NCI-H1092 treated with DMSO at 0.1 percent for 48 hours (cell line): ENCODE measurements at regions not wholly inside any gene's neighbourhood (a gene's known extent, or its start where the extent isn't known, plus 50 kb on each side); places are given as distances from the start of the nearest gene placed in this dataset.
"Not testable (repeated sequence)": the region's sequence is repeated elsewhere in the genome, so short reads cannot be mapped to it uniquely, and the experiment has no call there.

Source experiments
- DNase-seq: peaks from one replicate; lab custom pipeline; 2025; lab: John Stamatoyannopoulos, UW

DNA sequence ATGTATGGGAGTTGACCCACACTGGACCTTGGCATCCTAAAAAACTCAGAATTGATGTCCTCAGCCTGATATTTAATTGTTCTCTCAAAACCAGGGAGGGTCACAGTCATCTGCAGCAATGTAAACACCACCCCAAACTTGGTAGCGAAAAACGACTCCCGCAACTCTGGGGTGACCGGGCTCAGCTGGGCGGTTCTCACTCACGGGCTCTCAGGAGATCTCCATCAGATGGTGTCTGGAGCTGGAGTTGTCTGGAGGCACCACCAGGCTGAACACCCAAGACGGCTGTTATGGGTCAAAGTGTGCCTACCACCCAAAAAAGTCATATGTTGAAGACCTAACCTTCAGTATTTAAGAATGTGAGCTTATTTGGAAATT, 50.9 kb upstream of the NXT1 start:
- DNase-seq = no peak

DNA sequence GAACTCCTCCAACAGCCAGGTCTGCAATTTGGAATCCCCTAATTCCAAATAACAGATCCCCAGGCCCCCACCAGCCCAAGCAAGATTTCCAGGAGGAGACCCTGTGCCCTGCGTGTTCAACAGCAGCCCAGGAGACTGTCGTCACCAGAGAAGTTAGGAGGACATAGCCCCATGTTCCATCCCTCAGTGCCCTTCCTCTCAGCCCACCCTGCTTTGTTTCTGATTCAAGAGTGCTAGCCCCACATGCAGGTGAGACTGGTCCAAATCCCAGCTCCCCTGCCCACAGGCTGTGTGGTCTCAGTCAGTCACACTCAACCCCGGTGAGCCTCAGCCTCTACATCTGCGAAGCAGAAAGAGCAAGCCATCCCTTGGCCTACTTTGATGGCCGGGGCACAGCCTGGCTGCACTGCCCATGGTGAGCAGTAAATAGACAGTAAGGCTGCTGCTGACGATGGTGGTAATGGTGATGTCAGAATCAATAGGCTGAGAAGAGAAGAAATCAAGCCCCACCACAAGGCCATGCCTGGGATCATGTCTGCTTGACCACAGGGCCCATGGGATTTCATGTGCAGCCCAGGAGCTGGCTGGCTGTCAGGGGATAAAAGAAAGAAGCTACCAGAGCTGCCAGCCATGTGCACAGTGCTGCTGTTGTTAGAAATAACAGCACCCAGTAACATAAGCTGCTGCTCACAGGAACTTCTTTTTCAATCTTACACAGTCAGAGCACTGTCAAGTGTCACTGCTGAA, 51.5 kb upstream of the NXT1 start:
- no peak for DNase-seq

DNA sequence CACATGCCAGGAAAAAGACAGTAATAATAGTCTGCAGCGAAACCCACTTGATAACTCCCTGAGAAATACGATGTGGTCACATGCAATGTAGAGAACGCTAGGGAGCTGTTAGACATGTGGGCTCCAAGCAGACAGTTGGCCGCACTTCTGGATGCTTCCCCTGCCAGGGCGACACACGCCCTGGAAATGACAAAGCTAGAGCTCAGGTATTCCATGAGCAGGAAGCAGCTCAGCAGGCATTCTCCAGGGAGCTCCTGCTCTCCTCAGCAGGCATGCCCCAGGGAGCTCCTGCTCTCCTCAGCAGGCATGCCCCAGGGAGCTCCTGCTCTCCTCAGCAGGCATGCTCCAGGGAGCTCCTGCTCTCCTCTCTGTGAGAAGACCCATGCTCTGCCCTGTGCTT, 52.4 kb upstream of the NXT1 start:
- no peak for DNase-seq

DNA sequence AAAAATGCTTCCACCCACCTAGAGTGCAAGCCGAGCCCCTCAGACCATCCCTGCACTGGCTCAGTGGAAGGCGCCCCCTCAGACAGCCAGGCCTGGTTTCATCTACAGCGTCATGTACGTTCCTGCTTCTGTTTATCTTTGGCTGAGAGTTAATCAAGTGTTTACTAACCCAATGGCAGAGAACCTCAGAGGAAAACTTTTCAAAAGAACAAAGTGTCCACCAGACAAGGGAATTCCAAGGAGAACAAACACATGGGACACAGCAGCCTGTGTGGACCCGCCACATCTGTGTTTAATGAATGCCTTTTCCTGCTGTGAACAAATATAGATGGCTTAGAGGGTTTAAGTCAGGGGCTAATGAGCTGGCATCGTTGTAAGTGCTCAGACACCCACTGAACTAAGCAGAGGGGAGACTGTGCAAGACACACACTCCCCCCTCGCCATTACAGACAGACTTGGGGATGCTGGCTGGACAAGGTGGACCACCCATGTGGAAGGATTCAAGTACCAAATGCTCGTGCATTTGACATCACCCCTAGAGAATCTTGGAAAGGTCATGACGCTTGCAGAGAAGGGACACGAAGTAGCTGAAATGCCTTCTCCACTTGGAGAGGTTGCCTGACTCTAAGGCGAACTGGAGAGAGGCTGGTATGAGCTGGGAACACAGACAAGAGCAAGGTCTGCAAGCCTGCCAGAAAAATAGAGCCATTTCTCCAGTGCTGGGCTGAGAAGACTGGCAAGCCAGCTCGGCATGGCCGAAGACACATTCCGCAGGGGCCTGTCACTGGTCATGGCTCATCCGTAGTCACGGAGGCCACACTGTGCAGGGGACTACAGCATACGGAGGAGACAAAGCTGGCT, 53.5 kb upstream of the NXT1 start:
- DNase-seq = no peak

DNA sequence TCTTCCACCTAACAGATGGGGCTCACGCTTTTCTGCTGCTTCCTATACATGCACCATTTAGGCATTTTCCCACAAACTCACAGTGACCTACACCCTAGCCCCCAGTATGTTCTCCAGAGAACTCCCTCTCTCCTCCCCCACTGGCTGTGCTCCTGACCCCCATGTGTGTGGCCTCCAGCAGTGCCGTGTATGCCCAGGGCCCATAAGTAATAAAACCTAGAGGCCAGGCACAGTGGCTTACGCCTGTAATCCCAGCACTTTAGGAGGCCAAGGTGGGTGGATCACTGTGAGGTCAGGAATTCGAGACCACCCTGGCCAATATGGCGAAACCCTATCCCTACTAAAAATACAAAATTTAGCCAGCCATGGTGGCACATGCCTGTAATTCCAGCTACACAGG, 54.7 kb upstream of the NXT1 start:
- DNase-seq = no peak

DNA sequence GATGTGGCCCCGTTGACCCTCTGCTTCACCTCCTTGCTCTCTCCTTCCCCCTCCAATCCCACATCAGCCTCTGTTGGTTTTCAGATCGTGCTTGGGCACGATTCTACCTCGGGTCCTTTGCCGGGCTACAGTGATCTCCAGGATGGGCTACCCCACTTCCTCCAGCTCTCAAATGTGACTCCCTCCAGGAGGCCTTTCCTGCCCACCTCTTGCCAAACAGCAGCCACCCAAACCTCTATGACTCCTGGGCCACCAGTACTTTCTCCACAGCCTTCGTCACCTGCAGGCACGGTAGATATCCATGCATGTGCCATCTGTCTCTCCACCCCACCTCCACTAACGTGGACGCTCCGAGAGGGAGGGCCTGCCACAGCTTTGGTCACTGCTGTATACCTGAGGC, 55.9 kb upstream of the NXT1 start:
- DNase-seq = no peak

DNA sequence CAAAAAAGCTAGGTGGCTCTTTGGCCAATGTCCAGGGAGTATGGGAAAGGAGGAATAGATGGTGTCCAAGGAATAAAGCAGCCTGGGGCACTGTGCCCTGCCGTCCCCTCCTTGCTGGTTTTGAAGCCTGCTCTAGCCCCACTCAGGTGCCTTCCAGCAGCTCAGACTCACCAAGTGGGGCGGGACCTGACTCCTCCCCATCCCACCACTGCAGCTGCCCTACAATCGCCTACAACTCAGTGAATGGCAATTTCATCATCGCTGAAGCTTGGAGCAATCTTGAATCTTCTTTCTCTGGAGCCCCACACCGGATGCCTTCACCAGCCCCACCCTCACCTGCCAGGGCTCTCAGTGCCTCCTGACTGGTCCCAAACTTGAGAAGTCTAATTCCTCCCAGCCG, 56.4 kb upstream of the NXT1 start:
- DNase-seq = no peak

DNA sequence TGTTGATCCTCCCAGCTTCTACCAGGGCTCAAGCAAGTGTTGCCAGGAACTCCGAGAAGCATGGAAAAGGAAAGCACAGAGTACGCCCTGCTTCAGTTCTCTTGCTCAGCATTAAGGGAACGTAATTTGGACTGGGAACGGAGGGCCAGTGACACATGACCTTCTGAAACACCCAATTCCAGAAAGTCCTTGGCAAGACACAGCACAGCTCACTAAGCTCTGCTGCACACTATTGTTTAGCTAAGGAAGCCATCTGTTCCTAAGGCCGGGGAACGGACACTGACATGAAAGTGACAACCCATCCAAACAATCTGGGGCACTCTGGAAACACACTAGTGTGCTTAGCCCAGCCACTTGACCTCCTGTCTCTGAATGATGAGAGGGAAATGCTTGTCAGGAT, 56.9 kb upstream of the NXT1 start:
- DNase-seq = no peak

DNA sequence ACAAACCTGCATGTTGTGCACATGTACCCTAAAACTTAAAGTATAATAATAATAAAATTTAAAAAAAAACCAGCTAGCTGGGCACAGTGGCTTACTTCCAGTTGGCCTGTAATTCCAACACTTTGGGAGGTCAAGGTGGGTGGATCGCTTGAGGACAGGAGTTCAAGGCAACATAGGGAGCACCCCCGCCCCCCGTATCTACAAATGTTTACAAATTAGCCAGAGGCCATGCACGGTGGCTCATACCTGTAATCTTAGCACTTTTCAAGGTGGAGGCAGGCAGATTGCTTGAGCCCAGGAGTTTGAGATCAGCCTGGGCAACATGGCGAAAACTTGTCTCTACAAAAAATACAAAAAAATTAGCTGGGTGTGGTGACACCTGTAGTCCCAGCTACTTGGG, 58.3 kb upstream of the NXT1 start:
- DNase-seq = not testable (repeated sequence)

DNA sequence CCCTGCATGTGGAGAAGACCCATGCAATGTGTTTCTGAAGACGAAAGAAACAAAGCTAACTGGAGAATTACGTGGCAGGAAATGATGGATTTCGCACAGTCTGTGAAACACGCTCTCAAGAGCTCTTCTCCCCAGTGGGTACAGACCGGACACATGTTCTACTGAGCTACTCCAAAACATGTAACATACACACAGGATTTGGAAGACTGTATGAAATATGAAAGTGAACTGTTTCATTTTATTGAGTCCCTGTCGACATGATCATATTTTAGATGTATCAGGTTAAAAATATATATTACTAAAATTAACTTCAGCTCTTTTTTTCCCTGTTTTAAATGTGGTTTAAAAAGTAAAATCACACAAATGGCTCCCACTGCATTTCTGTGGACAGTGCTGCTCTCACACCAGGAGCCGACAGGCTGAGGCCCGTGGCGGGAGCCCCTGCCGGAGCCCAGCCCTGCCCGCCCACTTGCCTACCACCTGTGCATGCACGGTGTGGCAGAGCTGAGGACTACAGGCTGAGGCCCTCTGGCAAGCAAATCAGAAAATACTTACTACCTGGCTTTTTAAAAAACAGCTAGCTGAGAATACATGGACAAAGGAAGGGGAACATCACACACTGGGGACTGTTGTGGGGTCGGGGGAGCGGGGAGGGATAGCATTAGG, 58.9 kb upstream of the NXT1 start:
- DNase-seq = no peak

DNA sequence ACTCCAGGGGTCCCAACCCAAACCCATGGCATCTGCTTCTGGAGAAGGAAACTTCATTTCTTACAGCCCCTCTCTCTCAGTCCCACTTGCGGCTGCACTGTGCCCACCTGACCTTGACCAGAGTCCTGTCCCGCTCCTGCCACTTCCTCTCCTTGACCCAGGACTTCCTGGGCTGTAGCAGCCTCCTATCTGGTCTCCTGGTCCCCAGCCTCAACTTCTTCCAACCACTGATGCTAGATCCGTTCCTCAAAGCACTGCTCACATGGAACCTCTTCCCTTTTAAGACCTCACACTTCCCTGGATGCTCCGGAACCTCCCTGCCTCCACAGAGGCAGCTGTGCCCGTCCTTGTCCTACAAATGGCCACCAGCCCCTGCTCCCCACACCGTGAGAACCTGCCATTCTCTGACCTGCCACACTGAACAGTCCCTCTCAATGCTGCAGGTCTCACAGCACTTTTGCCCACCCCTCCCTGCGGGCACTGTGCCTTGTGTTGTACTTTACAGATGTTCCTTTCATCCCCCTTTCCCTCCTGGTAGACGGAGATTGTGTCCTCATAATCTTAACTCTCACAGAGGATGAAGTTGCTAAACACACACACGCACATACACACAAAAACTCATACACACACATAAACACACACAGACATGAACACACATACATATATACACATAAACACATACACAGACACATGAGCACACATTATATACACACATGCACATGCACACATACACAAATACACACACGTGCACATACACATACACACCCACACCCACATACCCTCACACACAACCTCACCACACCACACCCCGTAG, 59.6 kb upstream of the NXT1 start:
- no peak for DNase-seq

DNA sequence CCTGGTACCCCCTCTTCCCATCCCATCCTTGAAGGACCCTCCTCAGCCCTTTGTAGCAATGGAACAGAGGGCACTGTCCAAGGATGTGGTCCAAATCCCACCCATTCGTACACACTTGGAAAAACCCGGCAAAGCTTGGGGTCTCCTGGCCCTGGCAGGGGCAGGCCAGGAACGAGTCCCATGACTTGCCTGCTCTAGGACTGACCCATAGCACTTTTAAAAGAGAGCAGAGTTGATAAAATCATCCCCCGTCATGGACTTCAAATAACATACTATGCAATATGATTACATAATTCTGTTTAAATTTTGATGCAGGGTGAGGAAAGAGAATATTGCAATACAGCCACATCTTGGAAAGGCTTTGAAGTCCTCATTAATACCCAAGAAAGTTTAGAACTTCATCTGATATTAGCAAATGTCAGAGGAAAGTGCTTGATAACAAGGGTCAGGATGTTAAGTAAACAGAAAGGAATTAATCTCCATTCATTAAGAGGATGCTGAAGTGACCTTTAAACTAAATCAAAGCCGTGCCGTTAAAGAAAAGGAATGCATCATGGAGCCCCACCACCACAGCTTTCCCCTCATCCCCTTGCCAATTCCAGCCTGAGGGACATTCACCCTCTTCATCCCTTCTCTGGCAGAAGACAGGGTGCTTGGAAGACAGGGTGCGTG, 60.7 kb upstream of the NXT1 start:
- no peak for DNase-seq

DNA sequence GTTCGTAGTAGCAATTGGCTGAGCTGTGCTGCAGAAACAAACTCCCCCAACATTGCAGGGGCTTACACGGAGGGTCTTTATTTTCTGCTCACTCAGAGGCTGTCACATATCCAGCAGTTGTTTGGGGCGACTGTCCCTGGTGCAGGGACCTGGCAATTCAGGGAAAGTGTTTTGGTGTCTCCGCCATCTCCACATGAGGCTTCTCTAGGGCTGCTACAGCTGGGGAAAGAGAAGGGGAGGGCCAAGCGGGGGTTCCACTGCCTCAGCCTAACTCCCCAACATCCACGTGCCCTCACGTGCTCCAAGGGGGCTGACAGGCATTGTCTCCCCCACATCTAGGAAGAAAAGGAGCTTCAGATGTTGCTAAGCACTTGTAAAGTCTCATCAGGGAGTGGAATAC, 61.3 kb upstream of the NXT1 start:
- DNase-seq = no peak

DNA sequence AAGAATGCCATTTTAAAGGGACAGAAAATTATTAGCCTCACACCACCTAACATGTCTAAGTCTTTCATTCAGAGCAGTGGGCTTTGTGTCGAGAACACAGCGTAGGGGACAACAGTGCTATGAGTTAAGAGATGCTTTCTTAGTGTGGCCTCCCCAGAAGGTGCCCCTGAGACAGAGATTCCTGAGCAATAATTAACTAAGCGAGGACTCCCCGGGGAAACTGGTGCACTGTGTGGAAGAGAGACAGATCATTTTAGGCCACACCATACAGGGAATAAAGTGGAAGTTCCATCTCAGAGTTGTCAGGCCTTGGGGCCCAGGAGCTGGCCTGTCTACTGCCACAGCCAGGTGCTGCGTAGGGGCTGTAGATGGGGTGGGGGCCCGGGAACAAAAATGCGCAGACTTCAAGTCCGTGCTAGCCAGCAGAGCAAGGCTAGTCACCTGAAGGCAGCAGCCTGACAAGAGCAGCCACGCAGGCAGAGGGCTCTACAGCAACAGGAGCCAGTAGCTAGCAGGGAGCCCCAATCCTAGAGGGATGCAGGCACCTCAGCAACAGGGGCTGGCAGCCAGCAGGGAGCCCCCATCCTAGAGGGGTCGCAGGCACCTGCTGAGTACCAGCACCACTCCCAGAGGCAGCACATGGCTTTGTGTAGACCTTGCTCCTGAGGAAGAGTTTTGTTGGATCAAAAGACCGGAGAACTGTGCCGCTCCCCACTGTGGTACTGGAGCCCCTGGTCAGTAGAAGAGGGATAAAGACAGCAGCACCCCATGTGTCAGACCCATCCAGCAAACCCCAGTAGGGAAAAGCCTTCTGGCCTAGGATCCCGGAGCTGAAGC, 63.0 kb upstream of the NXT1 start:
- no peak for DNase-seq

DNA sequence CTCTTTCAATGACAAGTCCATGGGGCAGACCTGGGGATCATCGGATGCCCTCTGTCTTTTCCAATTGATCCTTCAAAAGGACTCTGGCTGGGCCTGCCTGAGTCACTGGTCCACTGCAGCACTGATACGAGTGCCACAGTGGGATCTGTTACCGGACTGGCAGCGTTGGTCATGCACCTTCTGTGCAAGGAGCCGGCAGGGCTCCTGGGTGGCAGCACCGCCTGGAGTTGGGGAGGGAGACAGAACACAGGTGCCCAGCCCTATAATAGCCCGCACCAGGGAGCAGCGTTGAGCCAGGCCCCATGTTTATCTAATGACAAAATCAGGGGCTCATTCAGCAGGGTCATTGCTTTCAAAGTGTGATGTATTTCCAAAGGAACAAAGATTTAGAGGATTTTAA, 64.2 kb upstream of the NXT1 start:
- no peak for DNase-seq

DNA sequence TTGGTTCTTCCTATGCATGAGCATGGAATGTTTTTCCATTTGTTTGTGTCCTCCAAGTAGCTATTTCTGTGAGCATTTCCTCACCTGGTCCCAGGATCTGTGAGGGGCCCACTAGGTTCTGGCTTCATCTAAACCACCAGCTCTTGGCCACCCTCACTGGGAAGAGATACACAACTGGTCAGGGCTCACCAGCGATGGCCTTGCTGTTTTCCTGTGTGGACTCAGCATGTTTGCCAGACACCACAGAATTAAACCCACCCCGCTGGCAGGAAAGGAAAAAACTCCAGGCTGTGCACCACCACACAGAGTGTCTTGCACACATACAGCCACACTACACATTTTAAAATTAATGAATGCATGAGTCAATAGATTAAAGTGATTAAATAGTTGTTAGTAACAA, 65.1 kb upstream of the NXT1 start:
- no peak for DNase-seq

DNA sequence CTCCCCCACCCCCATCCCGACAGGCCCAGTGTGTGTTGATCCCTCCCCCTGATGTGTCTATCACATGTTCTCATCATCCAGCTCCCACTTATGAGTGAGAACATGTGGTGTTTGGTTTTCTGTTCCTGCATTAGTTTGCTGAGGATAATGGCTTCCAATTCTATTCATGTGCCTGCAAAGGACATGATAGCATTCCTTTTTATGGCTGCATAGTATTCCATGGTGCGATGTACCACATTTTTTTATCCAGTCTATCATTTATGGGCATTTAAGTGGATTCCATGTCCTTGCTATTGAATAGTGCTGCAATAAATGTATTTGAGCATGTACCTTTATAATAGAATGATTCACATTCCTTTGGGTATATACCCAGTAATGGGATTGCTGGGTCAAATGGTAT, 66.6 kb upstream of the NXT1 start:
- DNase-seq = no peak

DNA sequence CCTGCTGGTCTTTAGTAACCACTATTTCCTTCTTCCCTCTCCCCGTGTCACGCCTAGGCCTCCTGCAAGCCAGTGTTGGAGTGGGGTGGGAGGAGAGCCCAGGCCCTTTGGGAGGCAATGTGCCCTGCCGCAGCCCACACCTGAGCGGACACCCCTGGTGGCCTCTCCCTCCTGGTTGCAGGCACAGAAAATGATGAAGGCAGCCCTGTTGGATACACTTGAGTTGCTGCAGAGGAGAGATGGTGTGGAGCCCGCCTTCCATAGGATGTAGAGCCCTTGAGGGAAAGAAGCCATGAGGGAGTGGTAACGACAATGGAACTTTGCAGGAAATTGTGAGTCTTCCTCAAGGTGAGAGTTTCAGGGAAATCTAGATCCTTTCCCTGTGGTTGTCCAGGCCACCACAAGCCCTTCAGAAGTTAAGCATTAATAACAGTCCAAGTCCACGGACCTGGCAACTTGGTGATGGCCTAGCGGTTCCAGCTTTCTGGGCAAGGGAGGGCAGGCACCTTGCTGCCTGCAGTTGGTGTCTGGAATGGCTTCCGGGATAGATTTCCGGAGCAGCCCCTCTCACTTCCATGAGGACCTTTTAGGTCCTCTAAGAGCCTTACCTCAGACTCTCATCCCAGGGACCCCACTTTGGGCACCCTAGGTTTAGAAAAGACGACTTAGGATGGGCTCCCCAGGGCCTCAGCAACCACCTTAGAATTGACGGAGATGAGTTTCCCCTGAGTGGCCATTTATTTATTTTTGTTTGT, 67.3 kb upstream of the NXT1 start:
- no peak for DNase-seq

DNA sequence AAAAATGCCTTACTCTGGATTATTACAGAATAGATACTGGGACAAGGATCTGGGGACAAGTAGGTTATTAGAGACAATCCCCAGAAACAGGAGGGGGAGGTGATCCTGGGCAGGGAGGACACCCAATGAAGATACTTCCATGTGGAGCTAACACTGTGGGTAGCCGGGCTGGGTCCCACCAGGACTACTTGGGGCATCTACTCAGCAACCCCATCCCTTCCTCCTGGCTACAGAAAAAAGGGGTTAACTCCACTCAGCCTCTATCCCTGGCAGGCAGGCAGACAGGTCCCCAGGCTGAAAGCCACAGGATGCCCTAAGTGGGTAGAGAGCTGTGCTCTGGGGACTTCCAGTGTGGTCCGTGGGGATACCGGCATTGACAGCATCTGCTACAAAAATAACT, 68.0 kb upstream of the NXT1 start:
- DNase-seq = no peak

DNA sequence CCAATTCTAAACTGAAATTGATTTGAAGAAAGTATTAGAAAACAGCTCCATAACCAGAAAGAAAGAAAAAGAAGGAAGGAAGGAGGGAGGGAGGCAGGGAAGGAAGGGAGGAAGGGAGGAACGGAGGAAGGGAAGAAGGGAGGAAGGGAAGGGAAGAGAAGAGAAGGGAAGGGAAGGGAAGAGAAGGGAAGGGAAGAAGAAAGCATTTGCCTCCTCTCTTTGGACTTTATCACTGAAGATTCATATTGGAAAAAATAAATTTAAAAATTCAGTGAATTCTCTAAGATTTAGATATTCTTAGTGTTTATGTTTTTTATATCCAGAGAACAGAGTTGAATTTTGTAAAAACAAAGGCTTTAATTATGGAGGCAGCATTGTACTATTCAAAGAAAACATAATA, 68.5 kb upstream of the NXT1 start:
- DNase-seq = no peak
